GM23248 (cell line): ENCODE measurements at regions not wholly inside any gene's neighbourhood (a gene's known extent, or its start where the extent isn't known, plus 50 kb on each side); places are given as distances from the start of the nearest gene placed in this dataset.

Experiments
- EZH2 ChIP-seq: fragments of 200-600 bp; sonication (generic); IDR thresholded peaks from 2 replicates; pipeline ENCODE4 v1.6.1; 2018; ENCODE audit warnings: antibody characterized with exemption, mild to moderate bottlenecking; ENCODE audit not compliant: insufficient read depth, poor library complexity, severe bottlenecking
- EZH2phosphoT487 ChIP-seq: fragments of 200-600 bp; sonication (generic); IDR thresholded peaks from 2 replicates; pipeline ENCODE4 v1.6.1; 2018; ENCODE audit warnings: antibody characterized with exemption, moderate library complexity, mild to moderate bottlenecking, low read depth; ENCODE audit not compliant: insufficient read depth

- TF ChIP-seq EZH2: no peak
- TF ChIP-seq EZH2phosphoT487: no peak
Observed at GRCh38 chr3:102195198-102195948, 239.4 kb upstream of the ZPLD1 start.
